Left lung (tissue), 4 donors: ENCODE measurements at regions not wholly inside any gene's neighbourhood (a gene's known extent, or its start where the extent isn't known, plus 50 kb on each side); places are given as distances from the start of the nearest gene placed in this dataset.

Experiments
- ATAC-seq: fragments of 200-7000 bp; cut with Tn5 transposase; one replicate; pipeline ENCODE4 v1.9.1; 2020; ENCODE audit warnings: moderate library complexity
- DNase-seq, 4 donors: peaks; one replicate each; pipeline ENCODE4 v3.0.0-alpha.2; 2013 to 2020
- H3K27ac ChIP-seq, 2 donors: fragments of 200-600 bp; sonication (generic) in 1 of 2; one replicate each; pipeline versions ENCODE4 v1.5.0 to v1.8.0; 2020 to 2021
- H3K27me3 ChIP-seq, 2 donors: fragments of 200-600 bp; sonication (generic) in 1 of 2; one replicate each; pipeline versions ENCODE4 v1.5.0 to v1.8.0; 2020 to 2021
- H3K36me3 ChIP-seq, 2 donors: fragments of 200-600 bp; sonication (generic) in 1 of 2; one replicate each; pipeline versions ENCODE4 v1.5.0 to v1.8.0; 2020 to 2021
- H3K4me1 ChIP-seq, 2 donors: fragments of 200-600 bp; one replicate each; pipeline ENCODE4 v1.8.0; 2021
- H3K4me3 ChIP-seq, 2 donors: fragments of 200-600 bp; sonication (generic) in 1 of 2; one replicate each; pipeline versions ENCODE4 v1.5.0 to v1.8.0; 2020 to 2021; ENCODE audit warnings: mild to moderate bottlenecking in 1 of 2
- H3K9me3 ChIP-seq, 2 donors: fragments of 200-600 bp; sonication (generic) in 1 of 2; one replicate each; pipeline versions ENCODE4 v1.5.0 to v1.8.0; 2020 to 2021
- CTCF ChIP-seq, 2 donors: fragments of 200-600 bp; sonication (generic) in 1 of 2; IDR thresholded peaks; one replicate each; pipeline versions ENCODE4 v1.5.0 to v1.8.0; 2021; ENCODE audit warnings: antibody characterized with exemption in 2 of 2
- intact Hi-C, 2 donors: fragments of 100-400 bp; cut with DNase I; formaldehyde crosslinking; loops; one replicate each; pipeline versions ENCODE4 v1.11.2 to v1.14.2; 2022
- donor health status: DM: no; HTN: yes; CAD: no.
- donor health status: DM: no; HTN: no; CAD: no.

- ATAC-seq = no peak
- Histone ChIP-seq H3K9me3 (no peaks in the 10 kb centered on the region), H3K36me3 (no peaks in the 10 kb centered on the region), H3K27me3 (no peaks in the 10 kb centered on the region), H3K4me1 (no peaks in the 10 kb centered on the region), H3K4me3 (no peak overlapping the region), H3K27ac (no peak overlapping the region)
- TF ChIP-seq CTCF (IDR thresholded peaks at IDR 0.05) = no peak
- intact Hi-C loops = no loop called here
- no peak for DNase-seq
These were observed 81.4 kb downstream of the CHRM3 start for GRCh38 chr1:239467730-239468129.

- no peaks in the 10 kb centered on the region for H3K4me1 ChIP-seq
- H3K27me3 ChIP-seq = no peaks in the 10 kb centered on the region
- no peak overlapping the region for H3K4me3 ChIP-seq
- no peak for TF ChIP-seq CTCF (IDR thresholded peaks at IDR 0.05)
- H3K36me3 ChIP-seq = no peaks in the 10 kb centered on the region
- DNase-seq (no peak), ATAC-seq (no peak)
- peaks cover 0 to 26% of the 10 kb centered on the region in 2 donors for H3K9me3 ChIP-seq
- H3K27ac ChIP-seq = no peak overlapping the region
- intact Hi-C loops = no loop called here
These were observed 91.7 kb downstream of the CHRM3 start for GRCh38 chr1:239478069-239478468.

GRCh38 chr1:239483391-239483790 lies 97.0 kb downstream of the CHRM3 start:
- no peak for ATAC-seq
- intact Hi-C loops = no loop called here
- no peak for DNase-seq
- no peak for TF ChIP-seq CTCF (IDR thresholded peaks at IDR 0.05)
- H3K9me3 ChIP-seq = peaks cover 0 to 21% of the 10 kb centered on the region in 2 donors
- no peaks in the 10 kb centered on the region for H3K4me1 ChIP-seq
- H3K4me3 ChIP-seq = no peak overlapping the region
- H3K27me3 ChIP-seq = no peaks in the 10 kb centered on the region
- no peaks in the 10 kb centered on the region for H3K36me3 ChIP-seq
- no peak overlapping the region for H3K27ac ChIP-seq

- no peaks in the 10 kb centered on the region for H3K36me3 ChIP-seq
- no peak for ATAC-seq
- H3K4me3 ChIP-seq = no peak overlapping the region
- DNase-seq = no peak
- H3K27me3 ChIP-seq = no peaks in the 10 kb centered on the region
- H3K9me3 ChIP-seq = no peaks in the 10 kb centered on the region
- intact Hi-C loops = no loop called here
- no peaks in the 10 kb centered on the region for H3K4me1 ChIP-seq
- no peak for TF ChIP-seq CTCF (IDR thresholded peaks at IDR 0.05)
- no peak overlapping the region for H3K27ac ChIP-seq
These were observed 107.5 kb downstream of the CHRM3 start for GRCh38 chr1:239493811-239494414.

- intact Hi-C loops = no loop called here
- Histone ChIP-seq H3K27ac (no peak overlapping the region), H3K4me3 (no peak overlapping the region), H3K9me3 (peaks cover 0 to 32% of the 10 kb centered on the region in 2 donors), H3K36me3 (no peaks in the 10 kb centered on the region), H3K27me3 (no peaks in the 10 kb centered on the region), H3K4me1 (no peaks in the 10 kb centered on the region)
- ATAC-seq (no peak), DNase-seq (no peak)
- TF ChIP-seq CTCF (IDR thresholded peaks at IDR 0.05) = no peak
These were observed 118.7 kb downstream of the CHRM3 start for GRCh38 chr1:239505094-239505493.
